ENCODE measurements at regions not wholly inside any gene's neighbourhood (a gene's known extent, or its start where the extent isn't known, plus 50 kb on each side); places are given as distances from the start of the nearest gene placed in this dataset.

GRCh38 chr17:62913991-62914570 is 52.0 kb upstream of the TANC2 start:
- DNase-seq (ENCODE audit: low read depth in 4 of 4, low spot score in 2 of 4) = no peak

- no peak for DNase-seq (ENCODE audit: low read depth in 4 of 4, low spot score in 2 of 4)
Observed at GRCh38 chr17:62912363-62912762, 53.7 kb upstream of the TANC2 start.

- no peak for DNase-seq (ENCODE audit: low read depth in 4 of 4, low spot score in 2 of 4)
Observed at GRCh38 chr17:62911114-62911513, 54.9 kb upstream of the TANC2 start.

- no peak for DNase-seq (ENCODE audit: low read depth in 4 of 4, low spot score in 2 of 4)
Observed at GRCh38 chr17:62910277-62910676, 55.8 kb upstream of the TANC2 start.

GRCh38 chr17:62907961-62908360 is 58.1 kb upstream of the TANC2 start:
- no peak for DNase-seq (ENCODE audit: low read depth in 4 of 4, low spot score in 2 of 4)

GRCh38 chr17:62906881-62907280 is 59.2 kb upstream of the TANC2 start:
- DNase-seq (ENCODE audit: low read depth in 4 of 4, low spot score in 2 of 4) = no peak

GRCh38 chr17:62905233-62905632 is 60.8 kb upstream of the TANC2 start:
- DNase-seq (ENCODE audit: low read depth in 4 of 4, low spot score in 2 of 4) = no peak

- no peak for DNase-seq (ENCODE audit: low read depth in 4 of 4, low spot score in 2 of 4)
Observed at GRCh38 chr17:62902531-62903220, 63.4 kb upstream of the TANC2 start.

GRCh38 chr17:62901544-62901943 is 64.5 kb upstream of the TANC2 start:
- DNase-seq (ENCODE audit: low read depth in 4 of 4, low spot score in 2 of 4) = no peak

- no peak for DNase-seq (ENCODE audit: low read depth in 4 of 4, low spot score in 2 of 4)
Observed at GRCh38 chr17:62900096-62900495, 65.9 kb upstream of the TANC2 start.

- no peak for DNase-seq (ENCODE audit: low read depth in 4 of 4, low spot score in 2 of 4)
Observed at GRCh38 chr17:62899361-62899760, 66.7 kb upstream of the TANC2 start.

GRCh38 chr17:62898239-62898864 is 67.7 kb upstream of the TANC2 start:
- no peak for DNase-seq (ENCODE audit: low read depth in 4 of 4, low spot score in 2 of 4)

GRCh38 chr17:62897706-62898105 is 68.3 kb upstream of the TANC2 start:
- DNase-seq (ENCODE audit: low read depth in 4 of 4, low spot score in 2 of 4) = no peak

GRCh38 chr17:62895320-62896301 is 70.4 kb upstream of the TANC2 start:
- DNase-seq (ENCODE audit: low read depth in 4 of 4, low spot score in 2 of 4) = no peak

GRCh38 chr17:62892870-62893338 is 73.1 kb upstream of the TANC2 start:
- no peak for DNase-seq (ENCODE audit: low read depth in 4 of 4, low spot score in 2 of 4)

GRCh38 chr17:62892061-62892675 is 73.9 kb upstream of the TANC2 start:
- no peak for DNase-seq (ENCODE audit: low read depth in 4 of 4, low spot score in 2 of 4)

- DNase-seq (ENCODE audit: low read depth in 4 of 4, low spot score in 2 of 4) = no peak
Observed at GRCh38 chr17:62891659-62892058, 74.4 kb upstream of the TANC2 start.

- no peak for DNase-seq (ENCODE audit: low read depth in 4 of 4, low spot score in 2 of 4)
Observed at GRCh38 chr17:62888765-62889164, 77.3 kb upstream of the TANC2 start.

- DNase-seq (ENCODE audit: low read depth in 4 of 4, low spot score in 2 of 4) = no peak
Observed at GRCh38 chr17:62888148-62888547, 77.9 kb upstream of the TANC2 start.

GRCh38 chr17:62887437-62887836 is 78.6 kb upstream of the TANC2 start:
- no peak for DNase-seq (ENCODE audit: low read depth in 4 of 4, low spot score in 2 of 4)

Measured in left renal cortex interstitium (tissue), 4 donors.